PC-3 (cell line): ENCODE measurements at regions not wholly inside any gene's neighbourhood (a gene's known extent, or its start where the extent isn't known, plus 50 kb on each side); places are given as distances from the start of the nearest gene placed in this dataset.

Experiments
- ATAC-seq: fragments of 200-7000 bp; cut with Tn5 transposase; 2 replicates; pipeline ENCODE4 v1.9.1; 2020; ENCODE audit warnings: mild to moderate bottlenecking, moderate library complexity
- BruUV-seq: library from RNA; stranded (reverse); fragments of 400-500 nt; replicated peaks from 2 replicates; lab custom pipeline; 2021; lab: Mats Ljungman, UMichigan
- CTCF ChIA-PET: fragments of 300-600 bp; sonication (Branson Sonifier 250); formaldehyde crosslinking; loops from one replicate; lab custom pipeline; 2022; ENCODE audit warnings: antibody characterized with exemption; lab: Charles Lee
- POLR2A ChIA-PET: fragments of 300-600 bp; sonication (Branson Sonifier 250); formaldehyde crosslinking; loops from one replicate; lab custom pipeline; 2022; ENCODE audit warnings: antibody characterized with exemption; ENCODE audit not compliant: unreplicated experiment; lab: Charles Lee
- DNase-seq: peaks from one replicate; pipeline ENCODE4 v3.0.0-alpha.2; 2015
- H2AFZ ChIP-seq: fragments of 300-600 bp; sonication (generic); 2 replicates; pipeline ENCODE4 v1.6.0; 2016; ENCODE audit warnings: antibody characterized with exemption, low read length
- H3F3A ChIP-seq: fragments of 300-600 bp; sonication (generic); one replicate; pipeline ENCODE4 v1.6.0; 2017; ENCODE audit warnings: antibody characterized with exemption, low read length, control low read depth, mild to moderate bottlenecking; ENCODE audit not compliant: unreplicated experiment
- H3K27ac ChIP-seq: fragments of 300-600 bp; sonication (generic); 2 replicates; pipeline ENCODE4 v1.5.1; 2016; ENCODE audit warnings: mild to moderate bottlenecking, low read length
- H3K27me3 ChIP-seq: fragments of 300-600 bp; sonication (generic); 2 replicates; pipeline ENCODE4 v1.6.1; 2016; ENCODE audit warnings: low read length, mixed read lengths
- H3K36me3 ChIP-seq: fragments of 300-600 bp; sonication (generic); 2 replicates; pipeline ENCODE4 v1.6.1; 2016; ENCODE audit warnings: low read depth, mixed run types, low read length, mixed read lengths
- H3K4me1 ChIP-seq: fragments of 300-600 bp; sonication (generic); 2 replicates; pipeline ENCODE4 v1.5.1; 2016; ENCODE audit warnings: low read length; ENCODE audit not compliant: insufficient read depth
- H3K4me2 ChIP-seq: fragments of 300-600 bp; sonication (generic); 2 replicates; pipeline ENCODE4 v1.6.0; 2016; ENCODE audit warnings: low read length
- H3K4me3 ChIP-seq: fragments of 300-600 bp; sonication (generic); 2 replicates; pipeline ENCODE4 v1.5.1; 2016; ENCODE audit warnings: mild to moderate bottlenecking, low read length, mixed read lengths
- H3K79me2 ChIP-seq: fragments of 300-600 bp; sonication (generic); 2 replicates; pipeline ENCODE4 v1.6.1; 2017; ENCODE audit warnings: low read length, mixed read lengths
- H3K9ac ChIP-seq: fragments of 300-600 bp; sonication (generic); 2 replicates; pipeline ENCODE4 v1.6.0; 2016; ENCODE audit warnings: mild to moderate bottlenecking, low read length
- H3K9me2 ChIP-seq: fragments of 300-600 bp; sonication (generic); replicated peaks from 2 replicates; pipeline ENCODE4 v1.6.1; 2016; ENCODE audit warnings: mixed run types, low read length, mixed read lengths
- H3K9me3 ChIP-seq: fragments of 300-600 bp; sonication (generic); 2 replicates; pipeline ENCODE4 v1.6.1; 2016; ENCODE audit warnings: low read length, mixed read lengths
- H4K20me1 ChIP-seq: fragments of 300-600 bp; sonication (generic); 2 replicates; pipeline ENCODE4 v1.6.1; 2016; ENCODE audit warnings: low read length, mixed read lengths
- CTCF ChIP-seq: fragments of 300-600 bp; sonication (generic); conservative IDR thresholded peaks from 2 replicates; pipeline ENCODE4 v1.5.1; 2017; ENCODE audit warnings: antibody characterized with exemption, low read depth, mild to moderate bottlenecking, low read length
- EZH2 ChIP-seq: fragments of 300-600 bp; sonication (generic); IDR thresholded peaks from one replicate; pipeline ENCODE4 v1.6.1; 2017; ENCODE audit warnings: antibody characterized with exemption, mild to moderate bottlenecking, low read length; ENCODE audit not compliant: unreplicated experiment
- EZH2phosphoT487 ChIP-seq: fragments of 300-600 bp; sonication (generic); IDR thresholded peaks from 2 replicates; pipeline ENCODE4 v1.6.1; 2018; ENCODE audit warnings: mild to moderate bottlenecking, antibody characterized with exemption, low read length, borderline replicate concordance
- intact Hi-C: fragments of 100-400 bp; cut with micrococcal nuclease; formaldehyde crosslinking; loops from 2 replicates; pipeline ENCODE4 v1.9.0; 2023

GRCh38 chr1:73771396-73771795 is 426.6 kb downstream of the LRRIQ3 start:
- ATAC-seq (no peak), DNase-seq (no peak)
- no peak overlapping the region for H3K4me2 ChIP-seq
- no peak overlapping the region for H3K9ac ChIP-seq
- H2AFZ ChIP-seq, result no peak overlapping the region
- no peaks in the 10 kb centered on the region for H3K4me1 ChIP-seq
- H3K9me3 ChIP-seq, result no peaks in the 10 kb centered on the region
- TF ChIP-seq CTCF (no peak), EZH2 (no peak), EZH2phosphoT487 (no peak)
- BruUV-seq, result no TSS peak
- intact Hi-C loops, result no loop called here
- H3K9me2 ChIP-seq, result no peaks in the 10 kb centered on the region
- ChIA-PET POLR2A (no interaction called here), CTCF (no interaction called here)
- H3K4me3 ChIP-seq, result no peak overlapping the region
- H3K27me3 ChIP-seq, result no peaks in the 10 kb centered on the region
- no peak overlapping the region for H3K27ac ChIP-seq
- H4K20me1 ChIP-seq, result no peaks in the 10 kb centered on the region
- H3K79me2 ChIP-seq, result no peaks in the 10 kb centered on the region
- H3F3A ChIP-seq, result no peaks in the 10 kb centered on the region
- H3K36me3 ChIP-seq, result no peaks in the 10 kb centered on the region

- H3K9me3 ChIP-seq, result no peaks in the 10 kb centered on the region
- no peak for DNase-seq
- CTCF ChIA-PET, result no interaction called here
- H2AFZ ChIP-seq, result no peak overlapping the region
- no peaks in the 10 kb centered on the region for H3K27me3 ChIP-seq
- no peak overlapping the region for H3K4me3 ChIP-seq
- H3K79me2 ChIP-seq, result no peaks in the 10 kb centered on the region
- no peaks in the 10 kb centered on the region for H4K20me1 ChIP-seq
- no peak for ATAC-seq
- no TSS peak for BruUV-seq
- H3K9ac ChIP-seq, result no peak overlapping the region
- no peak overlapping the region for H3K27ac ChIP-seq
- no peak overlapping the region for H3K4me2 ChIP-seq
- no peaks in the 10 kb centered on the region for H3K4me1 ChIP-seq
- H3F3A ChIP-seq, result no peaks in the 10 kb centered on the region
- intact Hi-C loops, result no loop called here
- POLR2A ChIA-PET, result no interaction called here
- H3K9me2 ChIP-seq, result no peaks in the 10 kb centered on the region
- TF ChIP-seq EZH2phosphoT487 (no peak), CTCF (no peak), EZH2 (no peak)
- H3K36me3 ChIP-seq, result no peaks in the 10 kb centered on the region
These were observed 427.7 kb downstream of the LRRIQ3 start for GRCh38 chr1:73770109-73770905.

DNA sequence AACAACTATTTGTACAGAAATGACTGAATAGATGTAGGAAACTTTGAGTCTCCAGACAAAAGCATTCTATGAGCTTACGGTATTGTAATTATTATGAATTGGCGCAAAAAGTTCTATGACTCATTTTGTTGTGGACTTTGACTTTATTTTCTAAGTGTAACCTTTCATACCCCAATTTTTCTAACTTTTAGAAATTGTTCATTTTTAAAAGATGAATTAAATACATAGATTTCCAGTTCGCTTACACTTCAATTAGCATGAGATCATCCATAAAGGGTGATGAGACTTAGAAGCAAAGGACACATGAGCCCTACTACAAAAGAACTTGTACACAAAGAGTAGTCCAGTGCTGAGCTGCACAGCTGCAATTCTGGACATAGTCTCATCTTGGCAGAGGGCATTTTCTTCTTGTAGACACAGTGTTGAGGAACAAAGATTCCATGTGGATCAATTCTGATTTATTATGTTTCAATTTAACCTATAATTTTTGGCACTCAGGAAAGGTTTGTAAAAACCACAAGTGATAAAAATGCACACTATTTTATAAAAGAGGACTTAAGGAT is 431.1 kb downstream of the LRRIQ3 start:
- no TSS peak for BruUV-seq
- no peaks in the 10 kb centered on the region for H3K36me3 ChIP-seq
- ATAC-seq, result no peak
- no peak overlapping the region for H2AFZ ChIP-seq
- no peak for DNase-seq
- H3K9ac ChIP-seq, result no peak overlapping the region
- no peak overlapping the region for H3K4me3 ChIP-seq
- H3F3A ChIP-seq, result no peaks in the 10 kb centered on the region
- ChIA-PET POLR2A (interaction anchor here (0.6 kb wide), 1 partner anchor 1038 kb away, joined by 4 read pairs; no protein-coding TSS in a partner anchor), CTCF (no interaction called here)
- no peaks in the 10 kb centered on the region for H3K9me3 ChIP-seq
- TF ChIP-seq EZH2 (no peak), EZH2phosphoT487 (no peak), CTCF (no peak)
- H3K27ac ChIP-seq, result no peak overlapping the region
- peaks cover under 1% of the 10 kb centered on the region; the same call in 1 of the 2 replicates for H3K4me1 ChIP-seq
- H4K20me1 ChIP-seq, result no peaks in the 10 kb centered on the region
- no peaks in the 10 kb centered on the region for H3K27me3 ChIP-seq
- no peaks in the 10 kb centered on the region for H3K9me2 ChIP-seq
- intact Hi-C loops, result no loop called here
- no peaks in the 10 kb centered on the region for H3K79me2 ChIP-seq
- H3K4me2 ChIP-seq, result no peak overlapping the region
